Neural crest cell (in vitro differentiated cells): ENCODE measurements at regions not wholly inside any gene's neighbourhood (a gene's known extent, or its start where the extent isn't known, plus 50 kb on each side); places are given as distances from the start of the nearest gene placed in this dataset.

Experiments
- DNase-seq: peaks from one replicate; pipeline ENCODE4 v3.0.0; 2021; ENCODE audit warnings: low read depth, mixed read lengths, low spot score
- H3K27ac Mint-ChIP-seq: one replicate; pipeline ENCODE4 v1.8.0; 2021; ENCODE audit warnings: mild to moderate bottlenecking, mixed read lengths; ENCODE audit not compliant: unreplicated experiment
- H3K27me3 Mint-ChIP-seq: 2 replicates; pipeline ENCODE4 v1.8.0; 2021; ENCODE audit warnings: low read depth, mild to moderate bottlenecking, mixed read lengths
- H3K36me3 Mint-ChIP-seq: 2 replicates; pipeline ENCODE4 v1.8.0; 2021; ENCODE audit warnings: low read depth, mild to moderate bottlenecking, mixed read lengths
- H3K4me1 Mint-ChIP-seq: 2 replicates; pipeline ENCODE4 v1.8.0; 2021; ENCODE audit warnings: mixed read lengths
- H3K4me3 Mint-ChIP-seq: one replicate; pipeline ENCODE4 v1.8.0; 2021; ENCODE audit warnings: mild to moderate bottlenecking, mixed read lengths
- H3K9me3 Mint-ChIP-seq: 2 replicates; pipeline ENCODE4 v1.8.0; 2021; ENCODE audit warnings: mixed read lengths
- TF ChIP-seq, protein P1 (sequence below): fragments of 200-600 bp; sonication (generic); conservative IDR thresholded peaks from 2 replicates; pipeline ENCODE4 v1.5.0; 2021; ENCODE audit warnings: antibody characterized with exemption, mild to moderate bottlenecking

DNA sequence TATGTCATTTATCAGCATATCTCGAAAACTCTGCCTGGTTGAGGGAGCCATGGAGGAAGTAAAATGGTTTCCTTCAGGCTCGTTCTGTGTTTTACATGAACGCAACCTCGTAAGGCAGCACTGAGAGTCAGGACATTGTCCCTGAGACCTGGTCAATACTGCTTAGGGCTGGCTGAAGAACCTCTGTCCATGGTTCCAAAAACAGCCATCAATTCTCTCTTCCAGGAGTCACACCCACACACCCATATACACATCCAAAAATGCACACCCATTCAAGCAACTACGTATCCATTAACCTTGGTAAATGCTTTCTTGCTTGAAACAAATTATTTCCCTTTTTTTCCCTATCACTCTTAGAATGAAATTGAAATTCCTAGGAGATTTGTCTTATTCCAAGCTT lies 91.0 kb upstream of the CHL1 start:
- H3K27me3 Mint-ChIP-seq = no peaks in the 10 kb centered on the region
- no peaks in the 10 kb centered on the region for H3K36me3 Mint-ChIP-seq
- TF ChIP-seq, protein P1, sequence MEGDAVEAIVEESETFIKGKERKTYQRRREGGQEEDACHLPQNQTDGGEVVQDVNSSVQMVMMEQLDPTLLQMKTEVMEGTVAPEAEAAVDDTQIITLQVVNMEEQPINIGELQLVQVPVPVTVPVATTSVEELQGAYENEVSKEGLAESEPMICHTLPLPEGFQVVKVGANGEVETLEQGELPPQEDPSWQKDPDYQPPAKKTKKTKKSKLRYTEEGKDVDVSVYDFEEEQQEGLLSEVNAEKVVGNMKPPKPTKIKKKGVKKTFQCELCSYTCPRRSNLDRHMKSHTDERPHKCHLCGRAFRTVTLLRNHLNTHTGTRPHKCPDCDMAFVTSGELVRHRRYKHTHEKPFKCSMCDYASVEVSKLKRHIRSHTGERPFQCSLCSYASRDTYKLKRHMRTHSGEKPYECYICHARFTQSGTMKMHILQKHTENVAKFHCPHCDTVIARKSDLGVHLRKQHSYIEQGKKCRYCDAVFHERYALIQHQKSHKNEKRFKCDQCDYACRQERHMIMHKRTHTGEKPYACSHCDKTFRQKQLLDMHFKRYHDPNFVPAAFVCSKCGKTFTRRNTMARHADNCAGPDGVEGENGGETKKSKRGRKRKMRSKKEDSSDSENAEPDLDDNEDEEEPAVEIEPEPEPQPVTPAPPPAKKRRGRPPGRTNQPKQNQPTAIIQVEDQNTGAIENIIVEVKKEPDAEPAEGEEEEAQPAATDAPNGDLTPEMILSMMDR = no peak
- H3K9me3 Mint-ChIP-seq = no peaks in the 10 kb centered on the region
- H3K27ac Mint-ChIP-seq = no peak overlapping the region
- H3K4me1 Mint-ChIP-seq = peaks cover 11% of the 10 kb centered on the region
- no peak for DNase-seq
- no peak overlapping the region for H3K4me3 Mint-ChIP-seq

DNA sequence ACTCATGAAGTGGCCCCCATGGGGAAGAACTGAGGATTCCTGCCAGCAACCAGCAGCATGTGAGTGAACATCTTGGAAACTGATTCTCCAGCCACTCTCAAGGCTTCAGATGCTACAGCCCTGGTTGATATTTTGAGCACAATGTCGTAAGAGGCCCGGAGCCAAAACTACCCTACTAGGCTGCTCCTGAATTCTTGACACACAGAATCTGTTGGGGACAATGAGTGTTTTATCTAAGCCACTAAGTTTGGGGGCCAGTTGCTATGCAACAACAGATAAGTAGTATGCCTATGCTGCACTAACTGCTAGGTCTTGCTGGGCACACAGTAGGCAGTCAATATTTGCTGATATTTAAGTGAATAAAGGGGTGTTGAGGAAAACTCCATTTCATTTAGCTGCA lies 89.9 kb upstream of the CHL1 start:
- H3K4me3 Mint-ChIP-seq = no peak overlapping the region
- peaks cover 10% of the 10 kb centered on the region for H3K4me1 Mint-ChIP-seq
- no peak overlapping the region for H3K27ac Mint-ChIP-seq
- H3K27me3 Mint-ChIP-seq = no peaks in the 10 kb centered on the region
- H3K36me3 Mint-ChIP-seq = no peaks in the 10 kb centered on the region
- H3K9me3 Mint-ChIP-seq = peaks cover 3% of the 10 kb centered on the region
- no peak for DNase-seq
- TF ChIP-seq, protein P1 = no peak

DNA sequence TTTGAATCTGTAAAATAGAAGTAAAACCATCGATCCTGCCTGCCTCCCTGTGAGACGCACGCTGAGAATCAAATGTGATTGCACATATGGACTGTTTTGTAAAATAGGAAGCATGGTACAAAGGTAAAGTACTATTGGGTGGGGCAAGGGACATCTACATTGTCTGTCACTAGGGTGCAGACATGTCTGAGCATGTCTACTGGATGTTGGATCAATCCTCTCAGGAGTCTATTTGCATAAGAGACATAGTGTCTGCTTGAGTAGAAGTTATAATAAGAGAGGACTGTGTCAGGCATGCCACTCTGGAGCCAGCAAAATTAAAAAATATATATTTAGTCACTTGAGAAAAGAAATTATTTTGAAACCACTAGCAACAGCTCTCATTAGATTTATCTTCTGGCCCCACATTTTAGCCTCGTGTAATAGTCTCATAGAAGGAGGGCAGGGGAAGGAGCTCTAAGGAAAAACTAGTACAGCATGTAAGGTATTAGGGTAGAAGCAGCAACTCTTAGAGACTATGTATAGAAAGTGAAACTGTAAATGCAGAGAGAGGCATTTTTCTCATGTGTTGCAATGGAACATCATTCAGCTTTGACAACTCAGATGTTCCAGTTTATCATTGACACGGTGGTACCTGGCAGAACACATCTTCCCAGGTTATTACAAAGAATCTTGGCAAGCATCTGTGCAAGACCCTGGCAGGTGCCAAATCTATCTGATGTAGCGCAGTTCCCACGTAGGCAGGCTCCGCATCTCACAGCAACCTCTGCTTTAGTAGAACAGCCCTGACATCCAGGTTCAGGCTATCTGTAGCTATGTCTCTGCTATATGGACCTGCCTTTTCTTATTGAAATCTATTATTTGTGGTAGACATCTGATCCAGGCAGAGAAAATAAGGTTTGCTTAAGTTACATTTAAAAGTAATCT lies 85.2 kb upstream of the CHL1 start:
- Mint-ChIP-seq H3K9me3 (peaks cover 5% of the 10 kb centered on the region), H3K27me3 (no peaks in the 10 kb centered on the region), H3K4me1 (peaks cover 10% of the 10 kb centered on the region), H3K27ac (no peak overlapping the region), H3K4me3 (no peak overlapping the region), H3K36me3 (no peaks in the 10 kb centered on the region)
- no peak for DNase-seq
- TF ChIP-seq, protein P1 = no peak

DNA sequence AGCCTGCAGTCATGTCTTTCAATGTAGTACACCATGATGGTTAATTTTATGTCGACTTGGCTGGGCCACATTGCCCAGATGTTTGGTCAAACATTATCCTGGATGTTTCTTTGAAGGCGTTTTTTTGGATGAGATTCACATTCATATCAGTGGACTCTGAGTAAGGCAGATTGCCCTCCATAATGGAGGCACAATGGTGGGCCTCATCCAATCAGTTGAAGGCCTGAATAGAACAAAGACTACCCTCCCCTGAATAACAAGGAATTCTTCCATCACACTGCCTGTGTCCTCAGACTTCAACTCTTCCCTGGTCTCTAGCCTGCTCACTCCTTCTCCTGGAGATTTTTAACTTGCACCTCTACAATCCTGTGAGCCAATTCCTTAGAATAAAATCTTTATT lies 83.8 kb upstream of the CHL1 start:
- TF ChIP-seq, protein P1 = no peak
- no peaks in the 10 kb centered on the region for H3K36me3 Mint-ChIP-seq
- H3K27ac Mint-ChIP-seq = no peak overlapping the region
- H3K4me1 Mint-ChIP-seq = peaks cover 3% of the 10 kb centered on the region
- no peak overlapping the region for H3K4me3 Mint-ChIP-seq
- DNase-seq = no peak
- no peaks in the 10 kb centered on the region for H3K27me3 Mint-ChIP-seq
- peaks cover 5% of the 10 kb centered on the region for H3K9me3 Mint-ChIP-seq

DNA sequence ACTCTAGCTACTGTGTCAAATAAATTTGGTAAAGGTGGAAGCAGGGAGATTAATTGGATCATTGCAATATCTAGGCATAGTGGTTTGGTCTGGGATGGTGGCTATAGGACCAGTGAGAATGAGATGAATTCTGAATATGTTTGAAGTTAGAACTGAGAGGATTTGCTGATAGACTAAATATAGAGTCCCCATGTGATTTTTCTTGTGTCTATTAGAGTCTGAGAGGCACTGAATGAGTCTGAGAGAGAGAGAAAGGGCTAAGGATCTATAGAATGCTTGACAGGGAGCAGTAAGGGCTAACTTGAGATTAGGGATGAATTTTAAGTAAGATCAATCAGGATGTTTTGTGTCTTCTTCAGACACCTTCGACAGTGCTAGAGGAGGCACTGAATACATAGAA lies 77.9 kb upstream of the CHL1 start:
- TF ChIP-seq, protein P1 = no peak
- no peak for DNase-seq
- peaks cover 6% of the 10 kb centered on the region for H3K27me3 Mint-ChIP-seq
- no peak overlapping the region for H3K4me3 Mint-ChIP-seq
- H3K27ac Mint-ChIP-seq = no peak overlapping the region
- H3K4me1 Mint-ChIP-seq = no peaks in the 10 kb centered on the region
- no peaks in the 10 kb centered on the region for H3K36me3 Mint-ChIP-seq
- no peaks in the 10 kb centered on the region for H3K9me3 Mint-ChIP-seq
